GM12878 (cell line): ENCODE measurements at regions not wholly inside any gene's neighbourhood (a gene's known extent, or its start where the extent isn't known, plus 50 kb on each side); places are given as distances from the start of the nearest gene placed in this dataset.

Experiments
- CHD2 ChIP-seq: IDR thresholded peaks from 2 replicates; pipeline ENCODE4 v1.6.1; 2011; ENCODE audit warnings: low read depth, low read length, improper control_type of control experiment, borderline replicate concordance
- EP300 ChIP-seq, 2 experiments: fragments of 150-350 bp in 1 of 2; IDR thresholded peaks; 2 replicates each; pipeline ENCODE4 v1.6.1; 2011 to 2012; ENCODE audit warnings: low read depth in 2 of 2, low read length in 2 of 2, borderline replicate concordance in 1 of 2, improper control_type of control experiment in 1 of 2, inconsistent platforms in 1 of 2; ENCODE audit not compliant: control insufficient read depth in 1 of 2
- FOS ChIP-seq: IDR thresholded peaks from 3 replicates; pipeline ENCODE4 v1.6.1; 2011; ENCODE audit warnings: borderline replicate concordance; ENCODE audit not compliant: insufficient read length; ENCODE audit errors: extremely low read depth
- POLR2A ChIP-seq: IDR thresholded peaks from 2 replicates; pipeline ENCODE4 v1.6.1; 2011; ENCODE audit warnings: low read depth, mild to moderate bottlenecking, low read length
- TAF1 ChIP-seq: IDR thresholded peaks from 2 replicates; pipeline ENCODE4 v1.6.1; 2011; ENCODE audit warnings: mild to moderate bottlenecking, low read depth, low read length, borderline replicate concordance
- TF ChIP-seq, protein P1 (sequence below): fragments of 450-650 bp; formaldehyde crosslinking; IDR thresholded peaks from 2 replicates; pipeline ENCODE4 v1.5.0; 2022; ENCODE audit warnings: mild to moderate bottlenecking, missing genetic modification characterization

DNA sequence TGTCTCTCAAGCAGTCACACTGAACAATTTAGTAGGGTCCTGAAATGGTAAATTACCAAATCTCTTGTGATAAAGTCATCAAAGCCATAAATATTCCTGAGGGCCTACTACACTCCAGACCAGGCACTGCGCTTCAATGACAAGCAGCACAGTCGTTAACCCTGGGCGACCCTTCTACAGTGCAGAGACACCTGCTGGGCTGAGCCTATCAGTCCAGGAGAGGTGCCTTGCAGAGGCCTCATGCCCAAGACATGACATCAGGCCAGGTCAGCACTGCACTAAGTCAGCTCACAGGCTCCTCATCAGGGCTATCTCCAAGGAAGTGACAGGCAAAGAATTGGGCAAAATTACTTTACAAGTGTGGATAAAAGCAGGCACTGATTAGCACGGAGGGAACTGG is 166.4 kb upstream of the EPB41L3 start:
- no peak for TF ChIP-seq POLR2A
- TF ChIP-seq CHD2 = no peak
- TF ChIP-seq, protein P1, sequence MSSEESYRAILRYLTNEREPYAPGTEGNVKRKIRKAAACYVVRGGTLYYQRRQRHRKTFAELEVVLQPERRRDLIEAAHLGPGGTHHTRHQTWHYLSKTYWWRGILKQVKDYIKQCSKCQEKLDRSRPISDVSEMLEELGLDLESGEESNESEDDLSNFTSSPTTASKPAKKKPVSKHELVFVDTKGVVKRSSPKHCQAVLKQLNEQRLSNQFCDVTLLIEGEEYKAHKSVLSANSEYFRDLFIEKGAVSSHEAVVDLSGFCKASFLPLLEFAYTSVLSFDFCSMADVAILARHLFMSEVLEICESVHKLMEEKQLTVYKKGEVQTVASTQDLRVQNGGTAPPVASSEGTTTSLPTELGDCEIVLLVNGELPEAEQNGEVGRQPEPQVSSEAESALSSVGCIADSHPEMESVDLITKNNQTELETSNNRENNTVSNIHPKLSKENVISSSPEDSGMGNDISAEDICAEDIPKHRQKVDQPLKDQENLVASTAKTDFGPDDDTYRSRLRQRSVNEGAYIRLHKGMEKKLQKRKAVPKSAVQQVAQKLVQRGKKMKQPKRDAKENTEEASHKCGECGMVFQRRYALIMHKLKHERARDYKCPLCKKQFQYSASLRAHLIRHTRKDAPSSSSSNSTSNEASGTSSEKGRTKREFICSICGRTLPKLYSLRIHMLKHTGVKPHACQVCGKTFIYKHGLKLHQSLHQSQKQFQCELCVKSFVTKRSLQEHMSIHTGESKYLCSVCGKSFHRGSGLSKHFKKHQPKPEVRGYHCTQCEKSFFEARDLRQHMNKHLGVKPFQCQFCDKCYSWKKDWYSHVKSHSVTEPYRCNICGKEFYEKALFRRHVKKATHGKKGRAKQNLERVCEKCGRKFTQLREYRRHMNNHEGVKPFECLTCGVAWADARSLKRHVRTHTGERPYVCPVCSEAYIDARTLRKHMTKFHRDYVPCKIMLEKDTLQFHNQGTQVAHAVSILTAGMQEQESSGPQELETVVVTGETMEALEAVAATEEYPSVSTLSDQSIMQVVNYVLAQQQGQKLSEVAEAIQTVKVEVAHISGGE (CRISPR knock-in tag) = no peak
- TF ChIP-seq EP300 (IDR thresholded peaks at IDR 0.05; ENCODE audit: borderline replicate concordance in 1 of 2, control insufficient read depth in 1 of 2, low read depth in 2 of 2, low read length in 2 of 2) = no peak
- no peak for TF ChIP-seq TAF1
- TF ChIP-seq FOS = no peak
